ENCODE measurements at regions not wholly inside any gene's neighbourhood (a gene's known extent, or its start where the extent isn't known, plus 50 kb on each side); places are given as distances from the start of the nearest gene placed in this dataset.

DNA sequence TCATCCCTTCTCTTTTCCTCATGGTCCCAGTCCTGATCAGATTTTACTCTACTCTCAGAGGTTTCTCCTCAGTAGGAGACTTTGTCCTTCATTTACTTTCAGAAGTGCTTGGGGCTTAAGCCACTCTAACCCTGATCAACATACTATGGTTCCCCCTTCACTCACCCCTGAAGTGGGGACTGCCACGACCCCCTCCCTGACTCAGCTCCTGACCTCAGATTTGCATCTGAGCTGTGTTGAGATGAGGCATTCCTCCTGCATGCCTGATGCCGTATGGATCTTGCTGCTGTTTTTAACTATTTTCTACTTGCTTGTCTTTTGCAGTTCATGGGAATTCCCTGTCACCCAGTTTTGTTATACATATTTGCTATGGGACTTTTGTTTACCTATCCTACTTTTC, 306.7 kb upstream of the CHST9 start:
- Histone ChIP-seq H3K9me3 (ENCODE audit: control insufficient read depth in 2 of 2, low read length in 2 of 2) (peaks cover 0 to 3% of the 10 kb centered on the region in 2 experiments), H3K27ac (ENCODE audit: insufficient read depth, low read length, poor library complexity, severe bottlenecking) (no peak overlapping the region), H3K36me3 (ENCODE audit: control insufficient read depth, insufficient read depth, low read length) (no peaks in the 10 kb centered on the region), H3K4me1 (ENCODE audit: control insufficient read depth, insufficient read depth, low read length, poor library complexity, severe bottlenecking) (no peaks in the 10 kb centered on the region), H3K27me3 (ENCODE audit: control insufficient read depth, insufficient read depth, low read length) (no peaks in the 10 kb centered on the region), H3K4me3 (ENCODE audit: low read depth, low read length) (no peak overlapping the region)
- ATAC-seq (ENCODE audit: low read depth in 2 of 2) = no peak
- H3K4me3 Mint-ChIP-seq = no peak overlapping the region
- no peak overlapping the region for H3K27ac Mint-ChIP-seq
- no peaks in the 10 kb centered on the region for H3K4me1 Mint-ChIP-seq
- no peak for DNase-seq
- H3K27me3 Mint-ChIP-seq = no peaks in the 10 kb centered on the region
- H3K9me3 Mint-ChIP-seq = peaks cover 0 to 24% (median 6%) of the 10 kb centered on the region in 7 donors
- no peaks in the 10 kb centered on the region for H3K36me3 Mint-ChIP-seq

GRCh38 chr18:27483276-27483675, 298.2 kb upstream of the CHST9 start:
- DNase-seq = no peak
- no peak overlapping the region for H3K27ac ChIP-seq (ENCODE audit: insufficient read depth, low read length, poor library complexity, severe bottlenecking)
- Mint-ChIP-seq H3K9me3 (peaks cover 0 to 13% (median 11%) of the 10 kb centered on the region in 7 donors), H3K4me1 (no peaks in the 10 kb centered on the region), H3K4me3 (no peak overlapping the region), H3K27me3 (no peaks in the 10 kb centered on the region), H3K36me3 (no peaks in the 10 kb centered on the region), H3K27ac (no peak overlapping the region)
- no peaks in the 10 kb centered on the region for H3K9me3 ChIP-seq (ENCODE audit: control insufficient read depth in 2 of 2, low read length in 2 of 2)
- H3K27me3 ChIP-seq (ENCODE audit: control insufficient read depth, insufficient read depth, low read length) = no peaks in the 10 kb centered on the region
- H3K4me3 ChIP-seq (ENCODE audit: low read depth, low read length) = no peak overlapping the region
- no peaks in the 10 kb centered on the region for H3K36me3 ChIP-seq (ENCODE audit: control insufficient read depth, insufficient read depth, low read length)
- no peaks in the 10 kb centered on the region for H3K4me1 ChIP-seq (ENCODE audit: control insufficient read depth, insufficient read depth, low read length, poor library complexity, severe bottlenecking)
- no peak for ATAC-seq (ENCODE audit: low read depth in 2 of 2)

DNA sequence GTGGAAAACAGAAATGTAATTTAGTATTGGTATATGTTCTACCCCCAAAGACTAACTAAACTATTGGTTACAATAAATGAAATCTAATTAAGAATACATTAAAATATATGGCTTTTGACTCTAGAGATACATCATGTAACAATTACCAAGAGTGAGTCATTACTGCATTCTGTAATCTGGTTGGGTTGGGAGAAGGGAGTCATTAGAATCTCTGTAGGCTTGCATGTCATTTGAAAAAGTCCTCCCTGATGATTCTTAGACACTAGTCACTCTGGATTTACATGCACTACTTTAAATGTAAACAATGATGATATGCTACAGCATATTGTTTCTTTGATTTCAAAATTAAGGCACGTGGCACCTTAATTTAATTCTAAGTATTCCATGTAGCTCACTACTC, 293.4 kb upstream of the CHST9 start:
- no peak overlapping the region for H3K4me3 Mint-ChIP-seq
- Histone ChIP-seq H3K27ac (ENCODE audit: insufficient read depth, low read length, poor library complexity, severe bottlenecking) (no peak overlapping the region), H3K27me3 (ENCODE audit: control insufficient read depth, insufficient read depth, low read length) (no peaks in the 10 kb centered on the region), H3K4me1 (ENCODE audit: control insufficient read depth, insufficient read depth, low read length, poor library complexity, severe bottlenecking) (no peaks in the 10 kb centered on the region), H3K9me3 (ENCODE audit: control insufficient read depth in 2 of 2, low read length in 2 of 2) (peaks cover 0 to 3% of the 10 kb centered on the region in 2 experiments), H3K4me3 (ENCODE audit: low read depth, low read length) (no peak overlapping the region), H3K36me3 (ENCODE audit: control insufficient read depth, insufficient read depth, low read length) (no peaks in the 10 kb centered on the region)
- ATAC-seq (ENCODE audit: low read depth in 2 of 2) (no peak), DNase-seq (no peak)
- no peaks in the 10 kb centered on the region for H3K27me3 Mint-ChIP-seq
- H3K9me3 Mint-ChIP-seq = peaks cover 4 to 20% (median 10%) of the 10 kb centered on the region in 7 donors
- no peak overlapping the region for H3K27ac Mint-ChIP-seq
- H3K36me3 Mint-ChIP-seq = no peaks in the 10 kb centered on the region
- H3K4me1 Mint-ChIP-seq = no peaks in the 10 kb centered on the region

GRCh38 chr18:27473318-27473717, 288.2 kb upstream of the CHST9 start:
- Histone ChIP-seq H3K4me3 (ENCODE audit: low read depth, low read length) (no peak overlapping the region), H3K27ac (ENCODE audit: insufficient read depth, low read length, poor library complexity, severe bottlenecking) (no peak overlapping the region), H3K4me1 (ENCODE audit: control insufficient read depth, insufficient read depth, low read length, poor library complexity, severe bottlenecking) (no peaks in the 10 kb centered on the region), H3K36me3 (ENCODE audit: control insufficient read depth, insufficient read depth, low read length) (no peaks in the 10 kb centered on the region), H3K27me3 (ENCODE audit: control insufficient read depth, insufficient read depth, low read length) (no peaks in the 10 kb centered on the region), H3K9me3 (ENCODE audit: control insufficient read depth in 2 of 2, low read length in 2 of 2) (peaks cover 0 to 3% of the 10 kb centered on the region in 2 experiments)
- Mint-ChIP-seq H3K27ac (no peak overlapping the region), H3K36me3 (no peaks in the 10 kb centered on the region), H3K9me3 (peaks cover 6 to 19% (median 10%) of the 10 kb centered on the region in 7 donors), H3K4me3 (no peak overlapping the region), H3K27me3 (no peaks in the 10 kb centered on the region), H3K4me1 (no peaks in the 10 kb centered on the region)
- ATAC-seq (ENCODE audit: low read depth in 2 of 2) (no peak), DNase-seq (no peak)

DNA sequence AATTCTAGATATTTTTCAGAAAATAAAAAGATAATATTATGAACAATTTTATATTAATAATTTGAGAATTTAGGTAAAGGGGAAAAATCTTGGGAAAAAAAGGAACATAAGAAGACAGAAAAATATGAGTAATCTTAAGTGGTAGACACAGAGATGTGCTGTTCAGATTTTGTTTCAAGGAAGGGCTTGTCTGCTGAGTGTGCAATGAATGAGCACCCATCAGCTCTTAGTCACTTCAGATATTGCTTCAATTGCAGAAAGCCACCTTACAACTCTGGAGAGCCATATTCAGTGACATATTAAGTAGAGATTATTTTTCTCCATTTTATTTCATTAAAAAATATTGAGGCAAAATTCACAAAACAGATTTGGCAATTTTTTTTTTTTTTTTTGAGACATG, 282.0 kb upstream of the CHST9 start:
- no peaks in the 10 kb centered on the region for H3K27me3 Mint-ChIP-seq
- ATAC-seq (ENCODE audit: low read depth in 2 of 2) = no peak
- no peak overlapping the region for H3K27ac Mint-ChIP-seq
- no peaks in the 10 kb centered on the region for H3K36me3 Mint-ChIP-seq
- Histone ChIP-seq H3K27me3 (ENCODE audit: control insufficient read depth, insufficient read depth, low read length) (no peaks in the 10 kb centered on the region), H3K4me3 (ENCODE audit: low read depth, low read length) (no peak overlapping the region), H3K4me1 (ENCODE audit: control insufficient read depth, insufficient read depth, low read length, poor library complexity, severe bottlenecking) (no peaks in the 10 kb centered on the region), H3K36me3 (ENCODE audit: control insufficient read depth, insufficient read depth, low read length) (no peaks in the 10 kb centered on the region), H3K27ac (ENCODE audit: insufficient read depth, low read length, poor library complexity, severe bottlenecking) (no peak overlapping the region), H3K9me3 (ENCODE audit: control insufficient read depth in 2 of 2, low read length in 2 of 2) (no peaks in the 10 kb centered on the region)
- no peak overlapping the region for H3K4me3 Mint-ChIP-seq
- H3K9me3 Mint-ChIP-seq = peaks cover 0 to 27% (median 4%) of the 10 kb centered on the region in 7 donors
- no peaks in the 10 kb centered on the region for H3K4me1 Mint-ChIP-seq
- no peak for DNase-seq

DNA sequence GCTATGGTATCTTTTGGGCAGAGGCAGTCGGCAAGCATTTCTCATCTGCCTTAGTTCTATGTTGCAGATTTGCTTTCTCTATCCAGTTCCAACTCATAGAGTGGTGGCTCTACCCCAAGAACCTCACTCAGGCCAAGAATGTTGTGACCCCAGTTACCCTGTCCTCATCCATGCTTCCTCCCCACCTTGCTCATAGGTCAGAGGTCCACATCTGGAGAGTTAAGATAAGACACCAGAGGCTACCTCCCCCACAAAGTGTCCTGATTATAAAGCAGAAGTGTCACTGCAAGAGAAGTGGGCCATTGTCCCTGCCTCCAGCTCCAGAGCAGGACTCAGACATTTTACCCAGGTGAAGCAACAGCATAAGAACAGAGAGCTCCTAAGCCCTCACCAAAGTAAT, 276.8 kb upstream of the CHST9 start:
- Histone ChIP-seq H3K27ac (ENCODE audit: insufficient read depth, low read length, poor library complexity, severe bottlenecking) (no peak overlapping the region), H3K27me3 (ENCODE audit: control insufficient read depth, insufficient read depth, low read length) (no peaks in the 10 kb centered on the region), H3K4me1 (ENCODE audit: control insufficient read depth, insufficient read depth, low read length, poor library complexity, severe bottlenecking) (no peaks in the 10 kb centered on the region), H3K36me3 (ENCODE audit: control insufficient read depth, insufficient read depth, low read length) (no peaks in the 10 kb centered on the region), H3K9me3 (ENCODE audit: control insufficient read depth in 2 of 2, low read length in 2 of 2) (no peaks in the 10 kb centered on the region), H3K4me3 (ENCODE audit: low read depth, low read length) (no peak overlapping the region)
- H3K9me3 Mint-ChIP-seq = peaks cover 0 to 12% (median 2%) of the 10 kb centered on the region in 7 donors
- ATAC-seq (ENCODE audit: low read depth in 2 of 2) (no peak), DNase-seq (no peak)
- H3K27me3 Mint-ChIP-seq = no peaks in the 10 kb centered on the region
- no peaks in the 10 kb centered on the region for H3K4me1 Mint-ChIP-seq
- H3K27ac Mint-ChIP-seq = no peak overlapping the region
- H3K4me3 Mint-ChIP-seq = no peak overlapping the region
- no peaks in the 10 kb centered on the region for H3K36me3 Mint-ChIP-seq

GRCh38 chr18:27449104-27449503, 264.0 kb upstream of the CHST9 start:
- H3K36me3 Mint-ChIP-seq = no peaks in the 10 kb centered on the region
- H3K4me3 ChIP-seq (ENCODE audit: low read depth, low read length) = no peak overlapping the region
- no peaks in the 10 kb centered on the region for H3K27me3 Mint-ChIP-seq
- ATAC-seq (ENCODE audit: low read depth in 2 of 2) (no peak), DNase-seq (no peak)
- peaks cover 0 to 10% of the 10 kb centered on the region in 2 experiments for H3K9me3 ChIP-seq (ENCODE audit: control insufficient read depth in 2 of 2, low read length in 2 of 2)
- H3K4me3 Mint-ChIP-seq = no peak overlapping the region
- peaks cover 0 to 28% (median 5%) of the 10 kb centered on the region in 7 donors for H3K9me3 Mint-ChIP-seq
- H3K36me3 ChIP-seq (ENCODE audit: control insufficient read depth, insufficient read depth, low read length) = no peaks in the 10 kb centered on the region
- H3K27ac Mint-ChIP-seq = no peak overlapping the region
- H3K27me3 ChIP-seq (ENCODE audit: control insufficient read depth, insufficient read depth, low read length) = no peaks in the 10 kb centered on the region
- H3K27ac ChIP-seq (ENCODE audit: insufficient read depth, low read length, poor library complexity, severe bottlenecking) = no peak overlapping the region
- H3K4me1 ChIP-seq (ENCODE audit: control insufficient read depth, insufficient read depth, low read length, poor library complexity, severe bottlenecking) = no peaks in the 10 kb centered on the region
- H3K4me1 Mint-ChIP-seq = no peaks in the 10 kb centered on the region

DNA sequence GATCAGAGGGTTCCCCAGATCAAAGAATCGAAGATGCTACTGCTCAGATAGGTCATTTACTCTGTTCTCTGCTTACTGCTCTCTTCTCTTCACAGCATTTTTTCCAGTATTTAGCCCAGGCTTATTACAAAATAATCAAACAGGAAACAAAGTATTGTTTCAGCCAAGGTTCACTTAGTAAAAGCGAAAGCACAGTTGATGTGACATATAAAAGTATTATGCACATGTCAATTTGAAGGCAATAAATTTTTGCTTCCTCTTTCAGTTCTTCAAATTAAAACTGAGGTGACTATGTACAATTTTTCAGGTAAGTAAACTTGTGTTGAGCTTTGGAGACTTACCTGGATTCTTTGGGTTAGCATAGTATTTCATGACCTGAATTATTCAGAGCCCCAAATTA, 262.8 kb upstream of the CHST9 start:
- H3K27me3 ChIP-seq (ENCODE audit: control insufficient read depth, insufficient read depth, low read length) = no peaks in the 10 kb centered on the region
- DNase-seq (no peak), ATAC-seq (ENCODE audit: low read depth in 2 of 2) (no peak)
- Mint-ChIP-seq H3K27ac (no peak overlapping the region), H3K36me3 (no peaks in the 10 kb centered on the region), H3K27me3 (no peaks in the 10 kb centered on the region), H3K4me1 (no peaks in the 10 kb centered on the region), H3K9me3 (peaks cover 0 to 24% (median 4%) of the 10 kb centered on the region in 7 donors), H3K4me3 (no peak overlapping the region)
- H3K36me3 ChIP-seq (ENCODE audit: control insufficient read depth, insufficient read depth, low read length) = no peaks in the 10 kb centered on the region
- H3K4me1 ChIP-seq (ENCODE audit: control insufficient read depth, insufficient read depth, low read length, poor library complexity, severe bottlenecking) = no peaks in the 10 kb centered on the region
- H3K9me3 ChIP-seq (ENCODE audit: control insufficient read depth in 2 of 2, low read length in 2 of 2) = peaks cover 0 to 4% of the 10 kb centered on the region in 2 experiments
- H3K27ac ChIP-seq (ENCODE audit: insufficient read depth, low read length, poor library complexity, severe bottlenecking) = no peak overlapping the region
- H3K4me3 ChIP-seq (ENCODE audit: low read depth, low read length) = no peak overlapping the region
